HCEC 1CT (cell line): ENCODE measurements at regions not wholly inside any gene's neighbourhood (a gene's known extent, or its start where the extent isn't known, plus 50 kb on each side); places are given as distances from the start of the nearest gene placed in this dataset.
A peak's percentile ranks its signal among the peaks of the same experiment; 100 is the strongest.

Experiments used
- DNase-seq: peaks from one replicate; pipeline ENCODE4 v3.0.0-alpha.2; 2017

DNA sequence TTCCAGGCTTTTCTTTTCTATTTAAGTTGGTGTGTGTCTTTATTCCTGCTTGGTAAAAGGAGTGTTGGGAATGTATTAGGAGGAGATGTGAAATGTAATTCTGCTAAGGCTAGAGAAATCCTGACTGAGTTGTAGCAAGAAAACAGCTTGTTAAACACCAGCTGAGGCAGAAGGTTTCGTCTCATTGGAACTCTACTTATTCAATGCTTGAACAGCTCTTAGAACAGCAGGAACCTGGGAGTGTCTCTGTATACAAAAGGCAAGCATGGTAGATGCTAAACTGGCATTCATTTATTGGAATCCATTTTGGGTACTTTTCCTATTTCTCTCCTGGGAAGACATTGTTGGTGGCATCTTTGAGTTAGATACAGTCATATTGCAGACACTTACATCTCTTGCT lies 280.9 kb downstream of the HRH4 start:
- DNase-seq, result no peak

DNA sequence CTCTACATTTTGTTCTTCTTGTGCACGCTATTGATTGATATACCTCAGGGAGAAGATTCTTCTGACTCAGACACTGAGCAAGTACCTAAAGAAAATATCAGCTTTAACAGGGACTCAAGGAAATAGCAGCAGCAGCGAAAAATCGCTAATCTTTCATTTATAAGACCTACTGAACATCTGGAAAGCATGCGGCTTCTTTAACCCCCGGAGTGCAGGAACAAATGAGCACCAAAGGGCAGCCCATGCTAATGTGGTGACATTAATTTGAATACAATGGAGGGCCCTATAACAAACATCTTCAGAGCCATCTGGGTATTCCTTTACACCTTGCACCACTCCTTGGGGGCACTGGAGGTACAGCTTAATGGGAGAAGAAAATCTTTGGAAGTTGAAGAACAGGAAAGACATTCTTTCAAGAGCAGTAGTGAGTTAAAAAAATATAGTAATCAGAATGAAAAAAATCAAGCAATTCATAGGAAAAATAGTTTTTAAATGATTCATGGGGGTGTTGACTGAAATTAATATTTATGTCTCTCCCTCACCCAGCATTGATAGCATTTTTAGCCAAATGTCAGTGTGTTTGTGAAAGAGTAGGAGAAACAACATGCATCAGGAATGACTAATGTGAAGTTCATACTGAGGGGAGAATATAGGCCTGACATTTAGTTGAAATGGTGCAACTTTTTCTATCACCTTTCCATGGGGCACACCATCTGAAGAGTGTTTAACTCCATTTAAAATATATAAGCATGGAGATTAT lies 281.7 kb downstream of the HRH4 start:
- DNase-seq, result peak; percentile 3

DNA sequence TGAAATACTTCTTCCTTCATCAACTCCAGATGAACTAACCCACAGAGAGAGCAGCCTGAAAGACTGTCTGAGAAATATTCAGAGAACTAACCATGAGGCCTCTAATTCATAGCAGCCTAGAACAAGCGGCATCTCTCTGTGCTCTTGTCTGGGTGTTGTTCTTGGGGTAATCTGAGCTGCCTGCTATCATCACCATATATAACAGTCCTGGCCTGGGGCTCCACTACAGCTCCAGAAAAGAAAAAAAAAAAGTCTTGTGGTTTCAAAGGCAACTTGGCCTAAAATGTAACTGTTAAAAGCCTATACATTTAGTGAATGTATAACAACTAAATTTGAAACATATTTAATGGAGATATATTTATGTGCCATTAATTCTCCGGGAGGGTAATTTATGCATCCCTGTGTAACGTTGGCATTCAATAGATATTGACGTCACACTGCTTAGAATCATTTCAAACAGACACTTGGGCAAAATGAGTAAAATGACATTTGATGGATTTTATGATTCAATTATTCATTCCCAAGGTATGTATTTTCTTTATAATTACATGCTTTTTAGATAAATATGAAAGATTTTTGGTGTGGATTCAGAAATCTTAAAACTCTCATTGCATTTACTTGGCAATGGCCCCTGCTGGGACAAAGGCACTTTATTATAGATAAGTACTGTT lies 294.3 kb downstream of the HRH4 start:
- no peak for DNase-seq

- no peak for DNase-seq
Measured at GRCh38 chr18:24756385-24756784, 295.9 kb downstream of the HRH4 start.

- DNase-seq, result no peak
Measured at GRCh38 chr18:24757134-24757533, 296.7 kb downstream of the HRH4 start.

GRCh38 chr18:24761765-24762164 lies 301.3 kb downstream of the HRH4 start:
- DNase-seq, result no peak

DNA sequence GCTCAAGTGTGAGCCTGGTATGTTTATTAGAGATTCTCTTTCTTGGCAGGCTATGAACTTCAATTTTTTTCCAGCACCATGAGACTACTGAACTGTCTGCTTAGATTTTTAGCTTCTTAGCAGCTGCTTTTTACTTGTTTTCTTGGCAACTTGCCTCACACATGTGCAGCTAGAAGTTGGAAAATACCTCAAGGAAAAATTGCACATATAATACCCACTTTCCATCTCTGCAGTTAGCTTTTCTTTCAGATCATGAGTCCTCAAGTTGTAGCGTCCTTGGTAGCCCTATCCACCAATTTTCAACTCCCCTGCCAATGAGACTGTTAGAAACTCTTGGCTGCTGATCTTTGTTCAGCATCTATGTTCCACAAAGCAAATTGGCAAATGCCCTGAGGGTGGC lies 302.1 kb downstream of the HRH4 start:
- no peak for DNase-seq

DNA sequence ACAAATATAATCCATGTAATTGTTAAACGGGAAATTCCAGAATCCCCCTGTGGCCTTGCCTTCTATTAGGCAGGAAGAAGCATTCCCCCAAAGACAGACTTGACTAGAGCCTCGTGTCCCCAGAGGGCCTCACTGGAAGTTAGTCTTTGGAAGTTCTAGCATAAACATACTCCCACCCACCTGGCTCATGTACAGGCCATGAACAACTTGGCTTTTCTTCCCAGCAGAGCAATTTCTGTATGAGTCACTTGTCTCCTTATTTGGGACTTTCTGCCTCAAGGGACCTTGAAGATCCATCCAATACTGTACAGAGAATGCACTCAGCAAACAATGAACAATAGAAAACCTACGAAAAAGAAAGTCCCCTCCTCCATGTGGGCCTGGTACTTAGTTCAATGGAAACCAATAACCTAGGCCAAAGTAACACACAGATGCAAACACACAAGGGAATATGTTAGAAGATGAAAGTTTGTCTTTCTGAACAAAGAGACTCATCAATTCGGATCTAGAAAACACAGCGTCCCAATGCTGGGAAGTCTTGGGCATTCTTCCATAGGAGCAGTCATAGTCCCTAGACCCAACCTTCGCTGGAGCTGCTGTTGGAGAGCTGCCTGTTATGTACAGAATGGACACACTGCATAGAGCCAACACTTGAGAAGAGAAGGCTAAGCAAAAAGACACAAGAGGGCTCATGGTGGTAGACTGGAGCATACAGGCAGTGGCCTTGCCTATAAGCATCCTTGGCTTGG lies 303.5 kb downstream of the HRH4 start:
- no peak for DNase-seq

- no peak for DNase-seq
Measured at GRCh38 chr18:24764766-24765165, 304.3 kb downstream of the HRH4 start.

DNA sequence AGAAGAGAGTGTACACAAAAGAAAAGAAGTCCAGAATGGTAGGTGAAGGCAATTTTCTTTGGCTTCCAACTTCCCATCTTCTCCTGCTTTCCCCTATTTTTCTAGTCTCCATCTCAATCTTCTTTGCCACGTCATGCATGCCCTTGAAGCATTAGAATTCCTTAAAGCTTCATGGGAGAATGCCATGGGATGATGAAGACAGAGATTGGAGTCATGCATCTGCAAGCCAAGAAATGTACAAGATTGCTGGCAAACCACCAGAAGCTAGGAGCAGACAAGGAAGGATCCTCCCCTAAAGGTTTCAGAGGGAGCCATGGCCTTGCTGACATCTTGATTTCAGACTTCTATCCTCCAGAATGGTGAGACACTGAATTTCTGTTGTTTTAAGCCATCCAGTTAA lies 305.9 kb downstream of the HRH4 start:
- no peak for DNase-seq

DNA sequence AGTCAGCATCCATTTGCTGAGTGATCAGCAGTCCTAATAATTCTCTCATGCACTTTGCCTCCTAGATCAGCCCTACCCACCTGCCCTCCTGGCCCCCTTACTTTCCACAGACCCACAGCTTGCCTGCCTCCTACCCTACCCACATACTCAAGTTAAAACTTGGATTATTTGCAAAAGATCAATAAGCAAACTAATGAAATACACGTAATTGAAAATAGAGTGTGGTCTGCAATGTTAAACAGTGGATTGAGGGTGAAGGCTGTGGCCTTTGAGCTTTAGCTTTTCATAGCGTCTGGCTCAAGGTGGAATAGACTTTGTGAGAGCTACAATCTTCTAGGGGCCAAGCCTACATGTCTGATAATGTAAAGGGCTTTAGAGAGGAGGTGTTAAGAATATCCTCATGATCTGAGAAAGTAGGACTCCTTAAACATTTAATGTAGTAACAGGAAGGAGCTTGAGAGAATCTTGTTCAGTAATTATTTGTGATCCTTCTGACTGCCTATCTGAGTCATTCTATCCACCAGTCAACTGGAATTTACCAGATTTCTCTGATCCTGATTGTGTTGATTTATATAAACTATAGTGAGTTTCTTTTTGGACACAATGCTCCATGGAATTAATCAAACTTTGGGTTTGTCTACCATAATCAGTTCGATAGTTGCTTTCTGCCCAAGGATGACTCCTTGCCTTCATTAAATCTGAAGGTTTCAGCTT lies 310.0 kb downstream of the HRH4 start:
- no peak for DNase-seq

DNA sequence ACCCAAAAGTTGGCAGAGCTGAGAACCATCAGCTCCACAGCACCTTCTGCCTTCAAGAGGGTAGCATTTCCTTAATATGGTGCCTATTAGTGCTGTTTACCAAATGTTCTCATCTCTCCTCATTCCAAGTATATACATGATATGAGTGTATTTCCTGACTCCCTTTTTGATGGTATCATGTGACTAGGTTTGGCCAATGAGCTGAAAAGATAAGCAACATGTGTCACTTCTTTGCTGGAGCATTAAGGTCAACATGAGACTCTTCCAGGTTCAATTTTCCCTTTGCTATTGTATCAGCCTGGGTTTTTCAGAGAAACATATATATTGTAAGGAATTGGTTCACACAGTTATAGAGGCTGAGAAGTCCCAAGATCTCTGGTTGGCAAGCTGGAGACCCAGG lies 310.9 kb downstream of the HRH4 start:
- DNase-seq, result no peak

GRCh38 chr18:24773101-24773500 lies 312.7 kb downstream of the HRH4 start:
- DNase-seq, result no peak

GRCh38 chr18:24776019-24776418 lies 315.6 kb downstream of the HRH4 start:
- DNase-seq, result no peak

GRCh38 chr18:24778810-24779418 lies 318.5 kb downstream of the HRH4 start:
- DNase-seq, result no peak

- DNase-seq, result no peak
Measured at GRCh38 chr18:24782566-24782965, 322.1 kb downstream of the HRH4 start.

DNA sequence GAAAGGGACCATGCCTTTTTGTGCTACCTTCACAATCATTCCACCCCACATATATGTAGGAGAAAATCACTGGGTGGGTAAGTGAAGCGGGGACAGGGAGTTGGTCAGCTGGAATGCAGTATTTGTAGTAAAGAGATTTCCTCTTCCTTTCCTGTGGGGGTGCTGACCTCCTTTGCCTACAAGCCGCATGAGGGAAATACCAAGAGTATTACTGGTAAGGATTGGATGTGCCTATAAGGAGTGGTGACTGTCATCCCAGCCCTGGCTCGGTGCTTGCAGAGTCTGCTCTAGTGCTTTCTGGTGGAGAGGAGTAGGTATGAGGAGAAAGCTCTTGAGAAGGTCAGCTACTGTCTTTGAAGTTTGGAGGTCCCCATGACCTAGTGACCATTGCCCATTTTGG lies 324.6 kb downstream of the HRH4 start:
- DNase-seq, result no peak

DNA sequence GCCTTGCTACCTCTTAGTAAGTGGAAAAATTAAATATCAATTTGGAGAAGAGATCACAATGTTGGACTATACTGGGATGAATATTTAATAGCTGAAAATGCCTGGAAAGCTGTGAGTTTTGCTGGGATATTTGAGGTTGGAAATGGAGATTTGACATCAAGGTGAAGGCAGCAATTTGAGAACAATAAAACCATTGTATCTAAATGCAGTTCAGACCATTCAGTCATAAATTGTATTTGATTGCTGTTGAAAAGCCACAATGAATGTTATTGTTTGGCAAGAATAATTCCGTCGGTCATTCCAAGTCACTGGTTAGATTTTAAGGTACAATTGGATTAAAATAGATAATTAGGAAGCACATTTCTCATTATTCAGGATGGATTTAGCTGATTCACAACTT lies 325.6 kb downstream of the HRH4 start:
- DNase-seq, result no peak

GRCh38 chr18:24790347-24790746 lies 329.9 kb downstream of the HRH4 start:
- no peak for DNase-seq

DNA sequence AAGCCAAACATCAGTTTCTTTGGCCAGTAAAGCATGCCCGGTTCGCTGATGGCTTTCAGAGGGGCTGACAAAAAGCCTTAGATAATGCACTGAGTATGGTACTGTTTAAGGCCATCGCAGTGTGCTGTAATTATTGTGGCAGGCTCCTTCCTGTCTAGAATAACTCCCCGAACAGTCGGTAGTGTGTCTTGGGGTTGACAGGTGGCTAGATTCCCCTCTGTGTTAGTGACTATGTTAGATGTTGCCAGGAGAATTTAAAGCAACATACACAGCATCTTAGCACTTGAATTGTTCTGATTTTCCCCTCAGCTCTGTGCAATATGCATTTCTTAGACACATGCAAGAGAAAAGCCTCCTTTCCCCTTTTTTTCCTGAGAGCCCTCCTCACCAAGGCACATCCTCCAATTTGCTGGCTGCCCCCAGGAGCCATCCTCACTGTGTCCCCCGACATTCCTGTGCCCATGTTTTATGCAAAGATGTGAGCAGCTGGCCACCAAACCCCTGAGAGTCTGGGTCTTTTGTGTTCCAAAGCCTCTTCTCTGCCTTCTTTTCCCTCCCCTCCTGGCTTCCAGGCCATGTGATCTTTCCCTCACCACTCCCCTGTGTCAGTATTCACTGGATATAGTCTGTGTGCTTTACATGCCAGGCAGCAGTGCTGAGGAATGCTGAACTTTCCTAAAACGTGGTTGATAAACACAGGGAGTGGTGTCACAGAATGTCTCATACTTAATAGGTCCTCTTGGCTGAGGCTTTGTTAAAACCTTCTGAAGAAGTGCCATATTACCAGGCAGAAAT lies 331.5 kb downstream of the HRH4 start:
- no peak for DNase-seq

GRCh38 chr18:24793742-24794141 lies 333.3 kb downstream of the HRH4 start:
- DNase-seq, result no peak

- no peak for DNase-seq
Measured at GRCh38 chr18:24795129-24795528, 334.7 kb downstream of the HRH4 start.
